ENCODE measurements at regions not wholly inside any gene's neighbourhood (a gene's known extent, or its start where the extent isn't known, plus 50 kb on each side); places are given as distances from the start of the nearest gene placed in this dataset.
A peak's percentile ranks its signal among the peaks of the same experiment; 100 is the strongest.

- no peak overlapping the region for H3K4me3 ChIP-seq (ENCODE audit: low read length)
- TF ChIP-seq, protein P1, sequence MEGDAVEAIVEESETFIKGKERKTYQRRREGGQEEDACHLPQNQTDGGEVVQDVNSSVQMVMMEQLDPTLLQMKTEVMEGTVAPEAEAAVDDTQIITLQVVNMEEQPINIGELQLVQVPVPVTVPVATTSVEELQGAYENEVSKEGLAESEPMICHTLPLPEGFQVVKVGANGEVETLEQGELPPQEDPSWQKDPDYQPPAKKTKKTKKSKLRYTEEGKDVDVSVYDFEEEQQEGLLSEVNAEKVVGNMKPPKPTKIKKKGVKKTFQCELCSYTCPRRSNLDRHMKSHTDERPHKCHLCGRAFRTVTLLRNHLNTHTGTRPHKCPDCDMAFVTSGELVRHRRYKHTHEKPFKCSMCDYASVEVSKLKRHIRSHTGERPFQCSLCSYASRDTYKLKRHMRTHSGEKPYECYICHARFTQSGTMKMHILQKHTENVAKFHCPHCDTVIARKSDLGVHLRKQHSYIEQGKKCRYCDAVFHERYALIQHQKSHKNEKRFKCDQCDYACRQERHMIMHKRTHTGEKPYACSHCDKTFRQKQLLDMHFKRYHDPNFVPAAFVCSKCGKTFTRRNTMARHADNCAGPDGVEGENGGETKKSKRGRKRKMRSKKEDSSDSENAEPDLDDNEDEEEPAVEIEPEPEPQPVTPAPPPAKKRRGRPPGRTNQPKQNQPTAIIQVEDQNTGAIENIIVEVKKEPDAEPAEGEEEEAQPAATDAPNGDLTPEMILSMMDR (conservative IDR thresholded peaks at IDR 0.05; ENCODE audit: low read depth, low read length), result no peak
- no peak for DNase-seq (ENCODE audit: low read depth)
Measured at GRCh38 chr2:128530025-128530573, 211.4 kb upstream of the HS6ST1 start.

DNA sequence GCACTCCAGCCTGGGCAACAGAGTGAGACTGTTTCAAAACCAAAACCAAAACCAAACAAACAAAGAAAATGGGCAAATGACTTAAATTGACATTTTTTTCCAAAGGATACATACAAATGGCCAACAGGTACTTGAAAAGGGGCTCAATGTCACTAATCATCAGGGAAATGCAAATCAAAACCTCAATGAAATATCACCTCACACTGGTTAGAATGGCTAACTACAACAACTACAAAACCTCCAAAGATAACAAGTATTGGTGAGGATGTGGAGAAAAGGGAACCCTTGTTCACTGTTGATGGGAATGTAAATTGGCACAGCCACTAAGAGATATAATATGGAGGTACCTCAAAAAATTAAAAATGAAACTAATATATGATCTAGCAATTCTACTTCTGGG lies 213.2 kb upstream of the HS6ST1 start:
- DNase-seq (ENCODE audit: low read depth), result no peak
- TF ChIP-seq, protein P1 (conservative IDR thresholded peaks at IDR 0.05; ENCODE audit: low read depth, low read length), result no peak
- H3K4me3 ChIP-seq (ENCODE audit: low read length), result no peak overlapping the region

GRCh38 chr2:128533101-128533500 lies 214.4 kb upstream of the HS6ST1 start:
- no peak overlapping the region for H3K4me3 ChIP-seq (ENCODE audit: low read length)
- no peak for DNase-seq (ENCODE audit: low read depth)
- TF ChIP-seq, protein P1 (conservative IDR thresholded peaks at IDR 0.05; ENCODE audit: low read depth, low read length), result no peak

DNA sequence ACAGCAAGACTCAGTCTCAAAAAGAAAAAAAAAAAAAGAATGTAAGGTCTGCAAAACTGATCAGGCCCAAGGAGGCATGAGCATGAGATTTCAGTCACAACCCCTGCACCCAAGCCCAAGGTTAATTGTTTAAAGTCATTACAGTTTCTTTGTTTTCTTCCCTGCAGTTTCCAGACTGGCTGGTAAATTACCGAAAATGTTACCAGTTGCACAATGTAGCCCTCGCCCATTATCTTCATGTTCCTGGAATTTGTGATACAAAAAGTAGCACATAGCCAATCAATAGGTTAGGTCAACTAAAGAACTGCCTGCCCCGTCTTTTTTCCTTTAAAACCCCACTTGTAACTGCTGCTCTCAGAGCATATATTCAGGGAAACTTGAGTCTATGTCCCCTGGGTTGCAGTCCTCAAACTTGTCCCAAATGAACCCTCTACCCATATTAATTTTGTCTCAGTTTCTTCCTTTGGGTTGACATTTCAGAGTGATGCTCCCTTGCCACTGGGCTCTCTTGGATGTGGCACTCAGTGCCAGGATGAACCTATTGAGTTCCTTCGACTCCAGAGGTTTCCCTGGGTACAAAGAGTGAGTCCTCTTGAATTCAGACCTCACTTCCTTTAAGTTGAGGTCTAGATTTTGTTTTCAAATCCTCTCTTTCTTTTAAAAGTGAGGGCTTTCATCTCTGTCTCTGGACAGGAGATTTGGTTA lies 216.2 kb upstream of the HS6ST1 start:
- H3K4me3 ChIP-seq (ENCODE audit: low read length), result no peak overlapping the region
- TF ChIP-seq, protein P1 (conservative IDR thresholded peaks at IDR 0.05; ENCODE audit: low read depth, low read length), result no peak
- no peak for DNase-seq (ENCODE audit: low read depth)

DNA sequence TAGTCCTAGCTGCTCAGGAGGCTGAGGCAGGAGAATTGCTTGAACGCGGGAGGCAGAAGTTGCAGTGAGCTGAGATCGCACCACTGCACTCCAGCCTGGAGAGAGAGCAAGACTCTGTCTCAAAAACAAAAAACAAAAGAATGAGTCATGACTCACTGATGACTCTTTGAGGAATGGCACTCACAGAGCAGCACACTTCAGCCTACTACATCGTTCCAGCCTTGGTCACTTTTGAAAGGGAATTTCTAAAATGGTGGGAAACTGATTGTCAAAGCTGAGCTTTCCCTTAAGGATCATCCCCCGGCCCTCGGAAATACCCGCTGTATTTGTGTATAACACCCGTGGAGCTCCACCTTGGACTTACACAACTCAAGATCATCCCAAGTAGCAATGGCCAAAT lies 217.3 kb upstream of the HS6ST1 start:
- H3K4me3 ChIP-seq (ENCODE audit: low read length), result no peak overlapping the region
- peak; percentile 6 for DNase-seq (ENCODE audit: low read depth)
- TF ChIP-seq, protein P1 (conservative IDR thresholded peaks at IDR 0.05; ENCODE audit: low read depth, low read length), result no peak

DNA sequence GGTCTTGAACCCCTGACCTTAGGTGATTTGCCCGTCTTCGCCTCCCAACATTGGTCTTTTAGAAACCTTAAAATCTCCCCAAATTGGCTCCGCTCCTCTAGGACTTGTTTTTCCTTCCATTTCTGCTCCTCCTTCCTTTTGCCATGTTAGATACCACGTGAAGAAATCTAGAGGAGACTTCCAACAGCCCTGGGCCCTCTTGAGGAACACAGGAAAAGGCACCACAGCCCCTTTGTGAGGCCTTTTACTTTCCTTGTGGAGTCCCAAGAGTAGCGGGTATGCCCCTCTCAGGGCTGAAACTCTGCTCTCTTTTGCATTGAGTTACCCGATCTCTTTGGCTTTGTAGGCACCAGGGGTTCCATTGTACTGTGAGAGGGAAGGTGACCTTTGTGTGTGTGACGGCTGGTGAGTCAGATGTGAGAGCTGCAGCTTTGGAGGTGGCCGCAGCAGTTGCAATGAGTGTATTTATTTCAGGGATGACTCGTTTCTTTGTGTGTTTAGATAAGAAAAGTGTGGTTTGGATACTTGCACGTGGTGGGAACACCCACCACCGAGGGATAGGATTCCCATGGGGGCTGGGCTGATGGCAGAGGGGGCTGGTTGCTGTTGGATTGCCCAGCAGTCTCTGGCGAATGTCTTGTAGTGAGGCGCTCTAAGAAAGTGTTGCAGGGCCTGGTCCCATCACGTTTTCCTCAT lies 218.4 kb upstream of the HS6ST1 start:
- no peak overlapping the region for H3K4me3 ChIP-seq (ENCODE audit: low read length)
- DNase-seq (ENCODE audit: low read depth), result peak; percentile 36
- TF ChIP-seq, protein P1 (conservative IDR thresholded peaks at IDR 0.05; ENCODE audit: low read depth, low read length), result no peak

All from retinal pigment epithelial cell (primary cell).